Glutamatergic neuron (in vitro differentiated cells): ENCODE measurements at regions not wholly inside any gene's neighbourhood (a gene's known extent, or its start where the extent isn't known, plus 50 kb on each side); places are given as distances from the start of the nearest gene placed in this dataset.

Experiments
- DNase-seq: peaks from one replicate; pipeline ENCODE4 v3.0.0; 2022
- H3K27ac Mint-ChIP-seq: one replicate; pipeline ENCODE4 v1.8.0; 2020; ENCODE audit warnings: mild to moderate bottlenecking, mixed read lengths, inconsistent platforms; ENCODE audit not compliant: unreplicated experiment
- H3K27me3 Mint-ChIP-seq: one replicate; pipeline ENCODE4 v1.8.0; 2020; ENCODE audit warnings: mild to moderate bottlenecking, moderate library complexity, mixed read lengths, inconsistent platforms; ENCODE audit not compliant: unreplicated experiment
- H3K36me3 Mint-ChIP-seq: one replicate; pipeline ENCODE4 v1.8.0; 2020; ENCODE audit warnings: mild to moderate bottlenecking, mixed read lengths, inconsistent platforms; ENCODE audit not compliant: unreplicated experiment
- H3K4me1 Mint-ChIP-seq: one replicate; pipeline ENCODE4 v1.8.0; 2020; ENCODE audit warnings: mild to moderate bottlenecking, low read depth, mixed read lengths, inconsistent platforms; ENCODE audit not compliant: unreplicated experiment
- H3K4me3 Mint-ChIP-seq: one replicate; pipeline ENCODE4 v1.8.0; 2020; ENCODE audit warnings: mild to moderate bottlenecking, mixed read lengths, inconsistent platforms; ENCODE audit not compliant: unreplicated experiment
- H3K9me3 Mint-ChIP-seq: one replicate; pipeline ENCODE4 v1.8.0; 2020; ENCODE audit warnings: mild to moderate bottlenecking, moderate library complexity, mixed read lengths, inconsistent platforms; ENCODE audit not compliant: unreplicated experiment
- CTCF ChIP-seq: fragments of 200-600 bp; sonication (generic); IDR thresholded peaks from one replicate; pipeline ENCODE4 v1.5.0; 2021; ENCODE audit not compliant: partially characterized antibody, unreplicated experiment

- no peak for DNase-seq
- Mint-ChIP-seq H3K9me3 (peaks cover 5% of the 10 kb centered on the region), H3K27me3 (peaks cover 4% of the 10 kb centered on the region), H3K36me3 (peaks cover 4% of the 10 kb centered on the region), H3K4me1 (peaks cover 2% of the 10 kb centered on the region), H3K27ac (no peak overlapping the region), H3K4me3 (no peak overlapping the region)
- TF ChIP-seq CTCF = no peak
These were observed 85.0 kb downstream of the SOX9 start for GRCh38 chr17:72205822-72206221.

- Mint-ChIP-seq H3K4me1 (peaks cover 2% of the 10 kb centered on the region), H3K36me3 (peaks cover 4% of the 10 kb centered on the region), H3K4me3 (no peak overlapping the region), H3K9me3 (peaks cover 5% of the 10 kb centered on the region), H3K27me3 (peaks cover 4% of the 10 kb centered on the region), H3K27ac (no peak overlapping the region)
- DNase-seq = no peak
- TF ChIP-seq CTCF = no peak
These were observed 85.6 kb downstream of the SOX9 start for GRCh38 chr17:72206376-72206775.

- H3K9me3 Mint-ChIP-seq = peaks cover 5% of the 10 kb centered on the region
- no peaks in the 10 kb centered on the region for H3K27me3 Mint-ChIP-seq
These were observed 88.0 kb downstream of the SOX9 start for GRCh38 chr17:72208832-72209231.

GRCh38 chr17:72212041-72212440, 91.2 kb downstream of the SOX9 start:
- no peak for TF ChIP-seq CTCF
- H3K36me3 Mint-ChIP-seq = no peaks in the 10 kb centered on the region
- H3K9me3 Mint-ChIP-seq = no peaks in the 10 kb centered on the region
- no peak overlapping the region for H3K27ac Mint-ChIP-seq
- H3K4me3 Mint-ChIP-seq = no peak overlapping the region
- H3K27me3 Mint-ChIP-seq = no peaks in the 10 kb centered on the region
- H3K4me1 Mint-ChIP-seq = no peaks in the 10 kb centered on the region
- no peak for DNase-seq

More at GRCh38 chr17:72208832-72209231, 88.0 kb downstream of the SOX9 start:
- Mint-ChIP-seq H3K36me3 (no peaks in the 10 kb centered on the region), H3K4me3 (no peak overlapping the region), H3K27ac (no peak overlapping the region), H3K4me1 (peaks cover 2% of the 10 kb centered on the region)
- no peak for TF ChIP-seq CTCF
- no peak for DNase-seq

GRCh38 chr17:72215490-72215889, 94.7 kb downstream of the SOX9 start:
- TF ChIP-seq CTCF = no peak
- H3K27ac Mint-ChIP-seq = no peak overlapping the region
- no peaks in the 10 kb centered on the region for H3K36me3 Mint-ChIP-seq
- no peak for DNase-seq
- H3K4me1 Mint-ChIP-seq = peaks cover 5% of the 10 kb centered on the region
- H3K4me3 Mint-ChIP-seq = no peak overlapping the region
- peaks cover 8% of the 10 kb centered on the region for H3K27me3 Mint-ChIP-seq
- no peaks in the 10 kb centered on the region for H3K9me3 Mint-ChIP-seq
